Tibial nerve (tissue), 4 donors: ENCODE measurements at regions not wholly inside any gene's neighbourhood (a gene's known extent, or its start where the extent isn't known, plus 50 kb on each side); places are given as distances from the start of the nearest gene placed in this dataset.

Experiments
- CTCF ChIP-seq, 5 experiments: fragments of 200-600 bp in 3 of 5; fragments of 450-650 bp in 2 of 5; sonication (generic) in 3 of 5; IDR thresholded peaks; one replicate each; pipeline ENCODE4 v1.5.1; 2016 to 2019; ENCODE audit warnings: antibody characterized with exemption in 5 of 5, mild to moderate bottlenecking in 3 of 5, moderate library complexity in 2 of 5
- EP300 ChIP-seq, 2 donors: sonication (generic); formaldehyde crosslinking; IDR thresholded peaks; one replicate each; pipeline ENCODE4 v1.6.1; 2017; ENCODE audit warnings: antibody characterized with exemption in 2 of 2, mild to moderate bottlenecking in 1 of 2
- POLR2A ChIP-seq, 2 donors: fragments of 450-650 bp; IDR thresholded peaks; one replicate each; pipeline ENCODE4 v1.6.1; 2017; ENCODE audit warnings: antibody characterized with exemption in 2 of 2, mild to moderate bottlenecking in 2 of 2, moderate library complexity in 2 of 2

GRCh38 chr4:94131212-94131611 lies 76.5 kb upstream of the SMARCAD1 start:
- no peak for TF ChIP-seq CTCF (IDR thresholded peaks at IDR 0.05)
- no peak for TF ChIP-seq POLR2A (IDR thresholded peaks at IDR 0.05)
- TF ChIP-seq EP300 (IDR thresholded peaks at IDR 0.05), result no peak
